CD1c-positive myeloid dendritic cell (primary cell): ENCODE measurements at regions not wholly inside any gene's neighbourhood (a gene's known extent, or its start where the extent isn't known, plus 50 kb on each side); places are given as distances from the start of the nearest gene placed in this dataset.

ENCODE experiments used
- DNase-seq: peaks from one replicate; pipeline ENCODE4 v3.0.0-alpha.2; 2016; ENCODE audit errors: extremely low spot score

DNA sequence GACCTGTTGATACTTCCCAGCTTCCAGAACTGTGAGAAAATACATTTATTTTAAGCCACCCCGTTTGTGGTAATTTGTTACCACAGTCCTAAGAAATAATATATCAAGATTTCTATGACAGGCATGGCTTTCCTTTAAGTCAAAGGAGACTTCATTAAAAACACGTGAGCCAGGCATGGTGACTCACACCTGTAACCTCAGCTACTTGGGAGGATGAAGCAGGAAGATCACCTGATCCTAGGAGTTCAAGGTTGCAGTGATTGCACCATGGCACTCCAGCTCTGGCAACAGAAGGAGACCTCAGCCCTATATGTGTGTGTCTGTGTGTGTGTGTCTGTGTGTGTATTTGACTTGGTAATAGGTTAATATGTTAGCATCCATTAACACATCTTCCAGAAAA is 69.8 kb upstream of the SCN7A start:
- no peak for DNase-seq

DNA sequence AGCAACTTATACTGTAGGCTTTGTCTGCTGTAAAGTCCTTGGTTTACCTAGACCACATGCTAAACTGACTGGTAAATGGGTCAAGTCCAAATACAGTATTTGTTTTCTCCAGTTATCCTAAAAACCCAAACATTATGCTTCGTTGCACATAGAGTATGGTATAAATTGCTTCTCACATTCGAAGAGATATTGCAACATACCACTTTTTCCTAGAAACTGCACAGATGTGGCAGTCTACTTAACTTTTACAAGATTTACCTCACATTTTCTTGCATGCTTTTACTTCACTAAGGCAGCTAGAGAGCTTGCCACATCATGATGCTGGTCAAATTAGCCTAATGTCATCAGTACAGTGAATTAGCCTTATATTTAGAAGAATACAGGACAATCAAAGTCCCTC is 66.0 kb upstream of the SCN7A start:
- no peak for DNase-seq

DNA sequence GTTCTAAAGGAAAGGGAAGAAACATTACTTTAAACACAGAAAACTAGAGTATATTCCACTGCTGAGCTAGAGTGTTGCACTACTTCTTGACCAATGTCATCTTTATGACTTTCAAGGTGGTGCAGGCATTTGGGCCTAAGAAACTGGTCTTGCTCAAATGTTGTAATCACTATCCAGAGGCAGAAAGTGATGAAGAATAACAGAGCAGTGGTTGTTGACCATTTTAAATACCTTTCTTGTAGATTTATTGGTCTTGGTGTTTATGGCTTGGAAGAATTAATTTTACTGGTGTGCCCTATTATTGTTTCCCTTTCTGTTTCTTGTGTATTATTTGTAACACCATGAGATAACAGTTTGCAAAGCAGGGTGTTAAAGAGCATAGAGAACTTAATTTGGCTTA is 56.9 kb upstream of the SCN7A start:
- DNase-seq: no peak

DNA sequence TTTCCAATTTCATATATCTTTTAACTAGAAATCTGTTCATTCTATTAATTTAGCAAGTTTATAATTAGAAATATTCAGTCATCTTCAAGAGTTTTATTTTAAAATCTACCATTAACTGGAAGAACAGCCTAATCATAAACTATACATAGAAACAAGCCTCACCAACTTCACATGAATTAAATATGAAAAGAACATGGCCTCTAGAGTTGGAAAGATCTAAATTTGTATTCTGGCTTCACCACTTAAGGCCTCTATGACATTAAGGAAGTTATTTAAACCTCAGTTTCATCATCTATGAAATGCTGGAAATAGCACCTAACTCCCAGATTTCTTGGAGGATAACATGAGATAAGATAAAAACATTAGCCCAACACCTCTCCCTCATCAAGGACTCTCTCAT is 51.4 kb upstream of the SCN7A start:
- DNase-seq: no peak
